ENCODE measurements at regions not wholly inside any gene's neighbourhood (a gene's known extent, or its start where the extent isn't known, plus 50 kb on each side); places are given as distances from the start of the nearest gene placed in this dataset.

DNA sequence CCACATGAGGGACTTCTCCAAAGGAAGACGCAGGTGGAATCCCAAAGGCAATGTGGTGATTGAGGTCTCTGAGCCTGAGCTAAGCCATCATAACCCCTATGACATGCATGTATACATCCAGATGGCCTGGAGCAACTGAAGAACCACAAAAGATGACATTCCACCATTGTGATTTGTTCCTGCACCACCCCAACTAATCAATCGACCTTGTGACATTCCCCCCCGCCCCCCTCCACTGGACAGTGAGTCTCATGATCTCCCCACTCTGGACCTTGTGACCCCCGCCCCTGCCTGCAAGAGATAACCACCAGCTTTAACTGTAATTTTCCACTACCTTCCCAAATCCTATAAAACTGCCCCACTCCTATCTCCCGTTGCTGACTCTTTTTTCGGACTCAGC lies 87.9 kb downstream of the VCPKMT start:
- TF ChIP-seq, protein P1, sequence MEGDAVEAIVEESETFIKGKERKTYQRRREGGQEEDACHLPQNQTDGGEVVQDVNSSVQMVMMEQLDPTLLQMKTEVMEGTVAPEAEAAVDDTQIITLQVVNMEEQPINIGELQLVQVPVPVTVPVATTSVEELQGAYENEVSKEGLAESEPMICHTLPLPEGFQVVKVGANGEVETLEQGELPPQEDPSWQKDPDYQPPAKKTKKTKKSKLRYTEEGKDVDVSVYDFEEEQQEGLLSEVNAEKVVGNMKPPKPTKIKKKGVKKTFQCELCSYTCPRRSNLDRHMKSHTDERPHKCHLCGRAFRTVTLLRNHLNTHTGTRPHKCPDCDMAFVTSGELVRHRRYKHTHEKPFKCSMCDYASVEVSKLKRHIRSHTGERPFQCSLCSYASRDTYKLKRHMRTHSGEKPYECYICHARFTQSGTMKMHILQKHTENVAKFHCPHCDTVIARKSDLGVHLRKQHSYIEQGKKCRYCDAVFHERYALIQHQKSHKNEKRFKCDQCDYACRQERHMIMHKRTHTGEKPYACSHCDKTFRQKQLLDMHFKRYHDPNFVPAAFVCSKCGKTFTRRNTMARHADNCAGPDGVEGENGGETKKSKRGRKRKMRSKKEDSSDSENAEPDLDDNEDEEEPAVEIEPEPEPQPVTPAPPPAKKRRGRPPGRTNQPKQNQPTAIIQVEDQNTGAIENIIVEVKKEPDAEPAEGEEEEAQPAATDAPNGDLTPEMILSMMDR (IDR thresholded peaks at IDR 0.05): no peak
- TF ChIP-seq EZH2 (IDR thresholded peaks at IDR 0.05): no peak
